HCT116 (cell line): ENCODE measurements at regions not wholly inside any gene's neighbourhood (a gene's known extent, or its start where the extent isn't known, plus 50 kb on each side); places are given as distances from the start of the nearest gene placed in this dataset.

Source experiments
- ATAC-seq: fragments of 200-7000 bp; cut with Tn5 transposase; 2 replicates; pipeline ENCODE4 v1.9.1; 2020; ENCODE audit warnings: mild to moderate bottlenecking, moderate library complexity
- BruUV-seq: library from RNA; stranded (reverse); fragments of 400-500 nt; replicated peaks from 2 replicates; lab custom pipeline; 2021; lab: Mats Ljungman, UMichigan
- CTCF ChIA-PET: fragments of 300-600 bp; sonication (Branson Sonifier 250); formaldehyde crosslinking; loops from one replicate; lab custom pipeline; 2021; ENCODE audit warnings: antibody characterized with exemption; lab: Charles Lee
- POLR2A ChIA-PET: fragments of 300-600, 350-600 bp; sonication (Branson Sonifier 250); formaldehyde crosslinking; loops from one replicate; lab custom pipeline; 2021; ENCODE audit warnings: antibody characterized with exemption; lab: Charles Lee
- RAD21 ChIA-PET, 2 experiments: fragments of 300-600 bp; sonication (Branson Sonifier 250); formaldehyde crosslinking; loops; one replicate each; lab custom pipeline; 2023; ENCODE audit warnings: low total read pairs in 2 of 2; ENCODE audit not compliant: uncharacterized antibody in 2 of 2, unreplicated experiment in 2 of 2, low non-redundant PET in 1 of 2; lab: Charles Lee
- DNase-seq: peaks from one replicate; pipeline ENCODE4 v3.0.0-alpha.2; 2010; ENCODE audit warnings: low read depth, low spot score
- H2AFZ ChIP-seq: fragments of 200-600 bp; shearing (Covaris generic), sonication (generic); 2 replicates; pipeline ENCODE4 v1.6.1; 2017; ENCODE audit warnings: low read depth, mixed run types, mixed read lengths, antibody characterized with exemption, low read length; ENCODE audit not compliant: poor library complexity, severe bottlenecking
- H3K27ac ChIP-seq: 2 replicates; pipeline ENCODE4 v1.5.1; 2012; ENCODE audit warnings: low read depth, low read length
- H3K27me3 ChIP-seq: fragments of 200-600 bp; sonication (generic); 2 replicates; pipeline ENCODE4 v1.6.1; 2016; ENCODE audit warnings: mixed run types, low read length, mixed read lengths; ENCODE audit not compliant: insufficient read depth
- H3K36me3 ChIP-seq, 2 experiments: fragments of 200-500 bp in 1 of 2; fragments of 200-600 bp in 1 of 2; sonication (Bioruptor generic) in 1 of 2; sonication (generic) in 1 of 2; 2 replicates each; pipeline versions ENCODE4 v1.5.1 to v1.6.1; 2014 to 2016; ENCODE audit warnings: low read length in 2 of 2, inconsistent platforms in 1 of 2, mixed read lengths in 1 of 2, mixed run types in 1 of 2; ENCODE audit not compliant: insufficient read depth in 2 of 2, control insufficient read depth in 1 of 2
- H3K4me1 ChIP-seq, 2 experiments: fragments of 200-600 bp in 1 of 2; sonication (generic) in 1 of 2; 2 replicates each; pipeline versions ENCODE4 v1.5.1 to v1.6.1; 2012 to 2017; ENCODE audit warnings: low read length in 2 of 2, inconsistent platforms in 1 of 2, mild to moderate bottlenecking in 1 of 2, mixed read lengths in 1 of 2, mixed run types in 1 of 2, moderate library complexity in 1 of 2; ENCODE audit not compliant: insufficient read depth in 2 of 2, control insufficient read depth in 1 of 2
- H3K4me2 ChIP-seq: fragments of 200-600 bp; sonication (generic); 2 replicates; pipeline ENCODE4 v1.6.1; 2017; ENCODE audit warnings: mixed run types, low read length, mixed read lengths
- H3K4me3 ChIP-seq, 2 experiments: fragments of 200-600 bp in 1 of 2; sonication (generic) in 1 of 2; replicated peaks in 1 of 2; 2 replicates each; pipeline ENCODE4 v1.5.1; 2011 to 2016; ENCODE audit warnings: low read length in 2 of 2, control low read depth in 1 of 2, low read depth in 1 of 2, mild to moderate bottlenecking in 1 of 2, mixed read lengths in 1 of 2, mixed run types in 1 of 2
- H3K79me2 ChIP-seq: fragments of 200-600 bp; sonication (generic); 2 replicates; pipeline ENCODE4 v1.6.1; 2017; ENCODE audit warnings: mild to moderate bottlenecking, mixed run types, low read length, moderate library complexity, mixed read lengths; ENCODE audit not compliant: insufficient read depth
- H3K9ac ChIP-seq: fragments of 200-600 bp; sonication (generic); 2 replicates; pipeline ENCODE4 v1.6.1; 2016; ENCODE audit warnings: low read length, mixed read lengths
- H3K9me2 ChIP-seq: fragments of 200-600 bp; sonication (generic), shearing (Covaris generic); 2 replicates; pipeline ENCODE4 v1.6.1; 2017; ENCODE audit warnings: mixed run types, mild to moderate bottlenecking, moderate library complexity; ENCODE audit not compliant: insufficient read depth
- H3K9me3 ChIP-seq, 2 experiments: fragments of 200-500 bp in 1 of 2; fragments of 200-600 bp in 1 of 2; sonication (Bioruptor generic) in 1 of 2; sonication (generic) in 1 of 2; 2 replicates each; pipeline ENCODE4 v1.6.1; 2014 to 2017; ENCODE audit warnings: low read length in 2 of 2, mixed read lengths in 2 of 2, inconsistent platforms in 1 of 2, low read depth in 1 of 2, mild to moderate bottlenecking in 1 of 2, mixed run types in 1 of 2, moderate library complexity in 1 of 2; ENCODE audit not compliant: control insufficient read depth in 1 of 2, insufficient read depth in 1 of 2
- H4K20me1 ChIP-seq: fragments of 200-600 bp; sonication (generic), shearing (Covaris generic); 2 replicates; pipeline ENCODE4 v1.6.1; 2017; ENCODE audit warnings: mixed run types, mild to moderate bottlenecking, moderate library complexity; ENCODE audit not compliant: insufficient read depth
- CEBPB ChIP-seq: IDR thresholded peaks from 2 replicates; pipeline ENCODE4 v1.6.1; 2012; ENCODE audit warnings: low read depth
- CTCF ChIP-seq, 3 experiments: fragments of 200-600 bp in 1 of 3; sonication (generic) in 1 of 3; IDR thresholded peaks in 2 of 3; conservative IDR thresholded peaks in 1 of 3; 2 replicates each; pipeline ENCODE4 v1.5.1; 2012 to 2017; ENCODE audit warnings: low read depth in 2 of 3, low read length in 2 of 3, antibody characterized with exemption in 1 of 3, borderline replicate concordance in 1 of 3, control low read depth in 1 of 3, mild to moderate bottlenecking in 1 of 3, mixed read lengths in 1 of 3, mixed run types in 1 of 3, moderate library complexity in 1 of 3; ENCODE audit not compliant: insufficient read depth in 1 of 3
- ELF1 ChIP-seq: IDR thresholded peaks from 2 replicates; pipeline ENCODE4 v1.6.1; 2012; ENCODE audit warnings: low read depth, borderline replicate concordance
- EZH2 ChIP-seq: fragments of 200-600 bp; sonication (generic); IDR thresholded peaks from 2 replicates; pipeline ENCODE4 v1.6.1; 2017; ENCODE audit warnings: antibody characterized with exemption, mixed run types
- YY1 ChIP-seq: IDR thresholded peaks from 2 replicates; pipeline ENCODE4 v1.6.1; 2011; ENCODE audit warnings: low read length, low read depth, moderate library complexity, mild to moderate bottlenecking; ENCODE audit not compliant: insufficient replicate concordance; ENCODE audit errors: extremely low read depth
- ZFX ChIP-seq: fragments of 450-650 bp; IDR thresholded peaks from 2 replicates; pipeline ENCODE4 v1.6.1; 2017
- ZNF274 ChIP-seq: fragments of 200-500 bp; sonication (Bioruptor generic); IDR thresholded peaks from 2 replicates; pipeline ENCODE4 v1.6.1; 2014; ENCODE audit warnings: mild to moderate bottlenecking, low read depth, low read length, inconsistent platforms
- intact Hi-C: fragments of 100-400 bp; cut with micrococcal nuclease; formaldehyde crosslinking; loops from 2 replicates; pipeline ENCODE4 v1.10.0; 2022
- TF ChIP-seq, protein P1 (sequence below): IDR thresholded peaks from 2 replicates; pipeline ENCODE4 v1.6.1; 2012

DNA sequence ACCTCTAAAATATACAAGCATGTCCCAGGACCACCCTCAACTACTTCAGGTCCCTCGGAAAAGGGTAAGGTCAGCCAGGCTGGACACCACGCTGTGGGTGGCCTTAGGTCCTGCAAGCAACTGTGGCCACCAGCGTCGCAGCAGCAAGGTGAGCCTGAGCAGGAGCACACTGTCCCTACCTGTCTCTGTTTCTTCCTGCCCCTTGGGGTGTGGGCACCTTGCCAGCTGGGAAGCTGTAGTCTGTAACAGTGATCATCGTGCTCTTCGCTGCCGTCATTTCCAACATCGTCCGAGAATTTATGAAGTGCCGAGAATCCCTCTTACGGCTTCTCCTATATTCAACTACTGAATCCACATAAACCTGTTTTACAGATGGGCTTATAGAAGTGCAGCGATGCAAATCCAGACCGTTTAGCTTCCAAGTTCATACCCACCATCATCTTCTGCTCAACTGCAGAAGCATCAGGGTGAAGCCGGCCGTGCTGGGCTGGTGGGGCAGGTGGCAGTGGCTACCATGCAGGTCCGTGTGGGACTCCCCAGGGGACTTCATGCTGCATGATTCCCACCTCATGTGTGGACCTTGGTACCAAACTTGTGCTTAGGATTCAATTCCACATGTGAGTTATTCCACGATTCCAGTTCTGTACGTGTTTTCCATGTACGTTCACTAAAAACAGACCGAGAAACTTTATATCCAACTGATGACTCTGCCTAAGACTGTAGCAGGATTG lies 361.3 kb upstream of the SFSWAP start (continued):
- TF ChIP-seq YY1, result no peak
- no peak for TF ChIP-seq ZNF274

- Histone ChIP-seq H3K9me3 (no peaks in the 10 kb centered on the region), H3K4me1 (no peaks in the 10 kb centered on the region), H3K79me2 (no peaks in the 10 kb centered on the region), H4K20me1 (no peaks in the 10 kb centered on the region), H3K9me2 (no peaks in the 10 kb centered on the region), H2AFZ (no peak overlapping the region), H3K36me3 (no peaks in the 10 kb centered on the region), H3K27ac (no peak overlapping the region), H3K4me2 (no peak overlapping the region), H3K9ac (no peak overlapping the region), H3K27me3 (0 out of 2 replicates have a peak, but pooled peaks cover 5% of the 10 kb centered on the region), H3K4me3 (no peak overlapping the region)
- TF ChIP-seq ELF1 (no peak), CEBPB (no peak), ZFX (no peak), EZH2 (no peak), CTCF (IDR thresholded peaks at IDR 0.05 in 2 of 3, conservative IDR thresholded peaks at IDR 0.05 in 1 of 3; ENCODE audit: borderline replicate concordance in 1 of 3, insufficient read depth in 1 of 3, low read depth in 2 of 3, low read length in 2 of 3) (no peak)
- TF ChIP-seq, protein P1, sequence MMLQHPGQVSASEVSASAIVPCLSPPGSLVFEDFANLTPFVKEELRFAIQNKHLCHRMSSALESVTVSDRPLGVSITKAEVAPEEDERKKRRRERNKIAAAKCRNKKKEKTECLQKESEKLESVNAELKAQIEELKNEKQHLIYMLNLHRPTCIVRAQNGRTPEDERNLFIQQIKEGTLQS, result no peak
- intact Hi-C loops, result no loop called here
- RAD21 ChIA-PET, result no interaction called here
- ATAC-seq, result no peak
- POLR2A ChIA-PET, result no interaction called here
- CTCF ChIA-PET, result no interaction called here
- DNase-seq, result no peak
- BruUV-seq, result no TSS peak
Observed at GRCh38 chr12:131350943-131351318, 360.0 kb upstream of the SFSWAP start.
